HepG2 (cell line): ENCODE measurements at regions not wholly inside any gene's neighbourhood (a gene's known extent, or its start where the extent isn't known, plus 50 kb on each side); places are given as distances from the start of the nearest gene placed in this dataset.

Experiments
- ATAC-seq: fragments of 200-7000 bp; cut with Tn5 transposase; 3 replicates; pipeline ENCODE4 v1.9.1; 2020; ENCODE audit warnings: mild to moderate bottlenecking, moderate library complexity
- BruUV-seq: library from RNA; stranded (reverse); fragments of 400-500 nt; replicated peaks from 2 replicates; lab custom pipeline; 2021; lab: Mats Ljungman, UMichigan
- CTCF ChIA-PET: fragments of 300-600 bp; formaldehyde crosslinking; extraction: SDS; loops from one replicate; lab custom pipeline; 2021; ENCODE audit warnings: low total read pairs, inconsistent platforms, low intra/inter-chr PET ratio; lab: Yijun Ruan, JAX
- POLR2A ChIA-PET: fragments of 350-600 bp; sonication (Branson Sonifier 250); formaldehyde crosslinking; loops from one replicate; lab custom pipeline; 2020; ENCODE audit warnings: antibody characterized with exemption, inconsistent platforms; lab: Yijun Ruan, JAX
- DNase-seq: peaks from one replicate; pipeline ENCODE4 v3.0.0-alpha.2; 2015; ENCODE audit warnings: low spot score
- FAIRE-seq: peaks from 3 replicates; lab custom pipeline; 2011; peaks lifted over from hg19 to GRCh38; lab: Jason Lieb, UNC
- H2AFZ ChIP-seq: one replicate; pipeline ENCODE4 v1.6.1; 2011; ENCODE audit warnings: low read length, inconsistent platforms
- H3K27ac ChIP-seq: fragments of 300-600 bp; 3 replicates; pipeline ENCODE4 v1.8.0; 2011; ENCODE audit warnings: mixed run types, mild to moderate bottlenecking, mixed read lengths, low read length, inconsistent platforms; ENCODE audit not compliant: insufficient read depth; ENCODE audit errors: extremely low read length
- H3K27me3 ChIP-seq, 2 experiments: fragments of 200-600 bp in 1 of 2; 2 replicates in 1 of 2; 3 replicates in 1 of 2; pipeline versions ENCODE4 v1.6.0 to v1.8.0; 2011; ENCODE audit warnings: low read length in 2 of 2, mild to moderate bottlenecking in 2 of 2, moderate library complexity in 2 of 2, inconsistent platforms in 1 of 2; ENCODE audit not compliant: insufficient read depth in 2 of 2, control insufficient read depth in 1 of 2
- H3K36me3 ChIP-seq, 2 experiments: fragments of 200-600 bp in 1 of 2; replicated peaks in 1 of 2; 2 replicates in 1 of 2; 3 replicates in 1 of 2; pipeline versions ENCODE4 v1.5.1 to v1.8.0; 2011; ENCODE audit warnings: low read length in 2 of 2, inconsistent platforms in 1 of 2; ENCODE audit not compliant: insufficient read depth in 2 of 2, control insufficient read depth in 1 of 2
- H3K4me1 ChIP-seq: 2 replicates; pipeline ENCODE4 v1.5.1; 2012; ENCODE audit warnings: low read length, inconsistent platforms; ENCODE audit not compliant: insufficient read depth
- H3K4me2 ChIP-seq: 2 replicates; pipeline ENCODE4 v1.6.0; 2011; ENCODE audit warnings: low read depth, low read length, inconsistent platforms
- H3K4me3 ChIP-seq, 3 experiments: fragments of 200-600 bp in 1 of 3; sonication (generic), shearing (Covaris generic) in 1 of 3; replicated peaks in 1 of 3; 2 replicates each; pipeline ENCODE4 v1.5.1; 2011 to 2016; ENCODE audit warnings: low read length in 3 of 3, inconsistent platforms in 2 of 3, low read depth in 2 of 3, mild to moderate bottlenecking in 2 of 3, control low read depth in 1 of 3, mixed read lengths in 1 of 3; ENCODE audit not compliant: insufficient read depth in 1 of 3
- H3K79me2 ChIP-seq: one replicate; pipeline ENCODE4 v1.6.1; 2011; ENCODE audit warnings: low read length, inconsistent platforms; ENCODE audit not compliant: insufficient read depth
- H3K9ac ChIP-seq: 2 replicates; pipeline ENCODE4 v1.6.0; 2011; ENCODE audit warnings: mild to moderate bottlenecking, low read depth, low read length, inconsistent platforms; ENCODE audit not compliant: insufficient read depth
- H3K9me3 ChIP-seq: 2 replicates; pipeline ENCODE4 v1.5.1; 2012; ENCODE audit warnings: mild to moderate bottlenecking, low read length
- H4K20me1 ChIP-seq: 2 replicates; pipeline ENCODE4 v1.6.0; 2011; ENCODE audit warnings: inconsistent platforms, mild to moderate bottlenecking, low read length, moderate library complexity; ENCODE audit not compliant: insufficient read depth
- ARNT ChIP-seq: fragments of 450-650 bp; IDR thresholded peaks from 2 replicates; pipeline ENCODE4 v1.6.1; 2017
- CBX2 ChIP-seq, 2 experiments: fragments of 200-600 bp in 1 of 2; sonication (generic); formaldehyde crosslinking in 1 of 2; IDR thresholded peaks; 2 replicates each; pipeline versions ENCODE4 v1.7.0 to v1.8.1; 2018 to 2022; ENCODE audit warnings: low read depth in 2 of 2, low read length in 1 of 2, mild to moderate bottlenecking in 1 of 2, missing genetic modification reagents in 1 of 2
- NCOA5 ChIP-seq: sonication (generic); formaldehyde crosslinking; IDR thresholded peaks from 2 replicates; pipeline ENCODE4 v1.4.0; 2020; ENCODE audit warnings: missing genetic modification reagents
- NCOR1 ChIP-seq: fragments of 200-600 bp; sonication (generic); IDR thresholded peaks from 2 replicates; pipeline ENCODE4 v1.7.0; 2017; ENCODE audit warnings: antibody characterized with exemption, low read length, borderline replicate concordance
- PAX8 ChIP-seq: sonication (generic); formaldehyde crosslinking; IDR thresholded peaks from 2 replicates; pipeline ENCODE4 v1.8.0; 2022; ENCODE audit warnings: mild to moderate bottlenecking, missing genetic modification reagents, borderline replicate concordance
- RXRB ChIP-seq: IDR thresholded peaks from 2 replicates; pipeline ENCODE4 v1.6.1; 2016; ENCODE audit warnings: borderline replicate concordance, missing genetic modification reagents, missing compliant biosample characterization
- U2AF2 ChIP-seq: fragments of 200-400 bp; formaldehyde crosslinking; IDR thresholded peaks from 2 replicates; pipeline ENCODE4 v1.6.1; 2017; ENCODE audit warnings: low read depth, mild to moderate bottlenecking, low read length
- ZFP62 ChIP-seq: sonication (generic); formaldehyde crosslinking; IDR thresholded peaks from 2 replicates; pipeline ENCODE4 v1.4.0; 2020; ENCODE audit warnings: missing genetic modification reagents
- ZFYVE20 ChIP-seq: sonication (generic); formaldehyde crosslinking; IDR thresholded peaks from 2 replicates; pipeline ENCODE4 v1.8.0; 2023; ENCODE audit warnings: low read depth, mild to moderate bottlenecking, moderate library complexity, missing genetic modification reagents, borderline replicate concordance
- ZNF138 ChIP-seq: sonication (generic); formaldehyde crosslinking; IDR thresholded peaks from 2 replicates; pipeline ENCODE4 v1.5.0; 2020; ENCODE audit warnings: mild to moderate bottlenecking, low read depth, missing genetic modification reagents
- ZNF24 ChIP-seq: fragments of 450-650 bp; IDR thresholded peaks from 2 replicates; pipeline ENCODE4 v1.6.1; 2017; ENCODE audit warnings: antibody characterized with exemption, mild to moderate bottlenecking
- ZNF274 ChIP-seq: sonication (generic); formaldehyde crosslinking; IDR thresholded peaks from 2 replicates; pipeline ENCODE4 v1.5.1; 2020; ENCODE audit warnings: mild to moderate bottlenecking, missing genetic modification reagents
- ZNF441 ChIP-seq: sonication (generic); formaldehyde crosslinking; IDR thresholded peaks from 2 replicates; pipeline ENCODE4 v1.7.0; 2021; ENCODE audit warnings: missing genetic modification reagents, borderline replicate concordance
- WGBS: methylation state at CpG from one replicate; pipeline ENCODE4 v1.1.6; 2017; ENCODE audit warnings: low lambda C conversion rate; 5-methylcytosine and 5-hydroxymethylcytosine counted together
- in situ Hi-C: cut with HindIII; loops from 2 replicates; pipeline ENCODE4 v1.10.0; 2017; ENCODE audit warnings: low pct_unique_long_range_greater_than_20kb; ENCODE audit not compliant: extremely low pct_ligation_motif_present
- intact Hi-C: fragments of 100-400 bp; cut with micrococcal nuclease; formaldehyde crosslinking; loops from one replicate; pipeline ENCODE4 v1.10.0; 2022; ENCODE audit not compliant: unreplicated experiment
- TF ChIP-seq, protein P1 (sequence below): sonication (generic); formaldehyde crosslinking; IDR thresholded peaks from 2 replicates; pipeline ENCODE4 v1.8.1; 2022; ENCODE audit warnings: mild to moderate bottlenecking, missing genetic modification reagents
- TF ChIP-seq, protein P2 (sequence below): sonication (generic); formaldehyde crosslinking; IDR thresholded peaks from 2 replicates; pipeline ENCODE4 v1.4.0; 2020; ENCODE audit warnings: missing genetic modification reagents
- TF ChIP-seq, protein P3 (sequence below): sonication (generic); formaldehyde crosslinking; IDR thresholded peaks from 2 replicates; pipeline ENCODE4 v1.4.0; 2020; ENCODE audit warnings: missing genetic modification reagents, borderline replicate concordance
- TF ChIP-seq, protein P4 (sequence below): IDR thresholded peaks from 2 replicates; pipeline ENCODE4 v1.6.1; 2018; ENCODE audit warnings: missing genetic modification reagents, mild to moderate bottlenecking, missing compliant biosample characterization

DNA sequence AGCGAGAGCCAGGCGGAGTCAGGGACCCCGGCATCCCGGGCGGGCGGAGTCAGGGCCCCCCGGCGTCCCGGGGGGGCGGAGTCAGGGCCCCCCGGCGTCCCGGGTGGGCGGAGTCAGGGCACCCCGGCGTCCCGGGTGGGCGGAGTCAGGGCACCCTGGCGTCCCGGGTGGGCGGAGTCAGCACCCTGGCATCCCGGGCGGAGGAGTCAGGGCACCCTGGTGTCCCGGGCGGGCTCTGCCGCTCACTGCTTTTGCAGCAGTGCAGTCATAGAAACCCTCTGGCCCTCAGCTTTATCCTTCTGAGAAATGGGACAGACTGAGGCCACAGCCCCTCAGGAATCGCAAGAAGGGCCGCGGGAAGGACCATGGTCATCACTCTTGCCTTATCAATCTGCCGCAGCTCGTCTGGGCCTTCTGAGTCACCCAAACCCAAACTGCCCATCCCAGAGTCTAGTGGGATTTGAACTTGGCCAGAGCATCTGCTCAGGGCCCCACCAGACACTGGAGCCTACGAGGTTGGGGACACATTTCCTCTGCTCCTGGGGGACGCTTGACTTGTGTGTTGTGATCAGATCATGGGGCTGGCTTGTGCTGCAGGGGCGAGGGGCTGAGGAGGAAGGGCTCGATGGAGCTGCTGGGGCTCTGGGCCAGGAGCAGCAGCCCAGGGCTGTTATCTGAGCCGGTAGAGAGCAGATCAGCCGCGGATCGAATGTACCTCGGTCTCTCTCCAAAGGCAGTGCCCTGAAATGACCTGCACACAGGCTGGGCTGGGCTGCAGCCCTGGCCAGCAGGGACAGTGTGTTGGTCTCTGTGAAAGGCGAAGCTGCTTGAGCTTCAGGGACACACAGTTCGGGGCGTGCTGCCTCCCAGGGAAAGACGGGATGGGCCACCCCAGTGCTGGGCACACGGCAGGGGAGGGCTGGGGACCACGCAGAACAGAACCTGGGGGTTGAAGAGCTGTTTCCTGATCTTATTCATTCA lies 290.1 kb upstream of the HDAC4 start:
- 32% methylated on average over 21 of the region's 46 CpGs for WGBS
- no peaks in the 10 kb centered on the region for H3K79me2 ChIP-seq
- H3K4me2 ChIP-seq = no peak overlapping the region
- no peaks in the 10 kb centered on the region; the same call in 1 of the 2 replicates for H4K20me1 ChIP-seq
- intact Hi-C loops = no loop called here
- CTCF ChIA-PET = no interaction called here
- H3K27ac ChIP-seq = no peak overlapping the region
- DNase-seq (no peak), FAIRE-seq (no peak)
- no peaks in the 10 kb centered on the region for H3K4me1 ChIP-seq
- H3K9ac ChIP-seq = no peak overlapping the region
- H3K9me3 ChIP-seq = no peaks in the 10 kb centered on the region
- TF ChIP-seq ZFP62 = no peak
- TF ChIP-seq, protein P1, sequence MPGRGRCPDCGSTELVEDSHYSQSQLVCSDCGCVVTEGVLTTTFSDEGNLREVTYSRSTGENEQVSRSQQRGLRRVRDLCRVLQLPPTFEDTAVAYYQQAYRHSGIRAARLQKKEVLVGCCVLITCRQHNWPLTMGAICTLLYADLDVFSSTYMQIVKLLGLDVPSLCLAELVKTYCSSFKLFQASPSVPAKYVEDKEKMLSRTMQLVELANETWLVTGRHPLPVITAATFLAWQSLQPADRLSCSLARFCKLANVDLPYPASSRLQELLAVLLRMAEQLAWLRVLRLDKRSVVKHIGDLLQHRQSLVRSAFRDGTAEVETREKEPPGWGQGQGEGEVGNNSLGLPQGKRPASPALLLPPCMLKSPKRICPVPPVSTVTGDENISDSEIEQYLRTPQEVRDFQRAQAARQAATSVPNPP (CRISPR knock-in tag) = no peak
- TF ChIP-seq U2AF2 = no peak
- no peak for TF ChIP-seq PAX8 (CRISPR knock-in tag)
- TF ChIP-seq, protein P2, sequence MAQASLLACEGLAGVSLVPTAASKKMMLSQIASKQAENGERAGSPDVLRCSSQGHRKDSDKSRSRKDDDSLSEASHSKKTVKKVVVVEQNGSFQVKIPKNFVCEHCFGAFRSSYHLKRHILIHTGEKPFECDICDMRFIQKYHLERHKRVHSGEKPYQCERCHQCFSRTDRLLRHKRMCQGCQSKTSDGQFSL (CRISPR knock-in tag) = no peak
- TF ChIP-seq ZNF138 (CRISPR knock-in tag) = no peak
- TF ChIP-seq CBX2 (IDR thresholded peaks at IDR 0.05; ENCODE audit: low read depth, low read length) = no peak
- TF ChIP-seq CBX2 (CRISPR knock-in tag; IDR thresholded peaks at IDR 0.05; ENCODE audit: low read depth) = no peak
- TF ChIP-seq, protein P3, sequence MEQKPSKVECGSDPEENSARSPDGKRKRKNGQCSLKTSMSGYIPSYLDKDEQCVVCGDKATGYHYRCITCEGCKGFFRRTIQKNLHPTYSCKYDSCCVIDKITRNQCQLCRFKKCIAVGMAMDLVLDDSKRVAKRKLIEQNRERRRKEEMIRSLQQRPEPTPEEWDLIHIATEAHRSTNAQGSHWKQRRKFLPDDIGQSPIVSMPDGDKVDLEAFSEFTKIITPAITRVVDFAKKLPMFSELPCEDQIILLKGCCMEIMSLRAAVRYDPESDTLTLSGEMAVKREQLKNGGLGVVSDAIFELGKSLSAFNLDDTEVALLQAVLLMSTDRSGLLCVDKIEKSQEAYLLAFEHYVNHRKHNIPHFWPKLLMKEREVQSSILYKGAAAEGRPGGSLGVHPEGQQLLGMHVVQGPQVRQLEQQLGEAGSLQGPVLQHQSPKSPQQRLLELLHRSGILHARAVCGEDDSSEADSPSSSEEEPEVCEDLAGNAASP (CRISPR knock-in tag) = peak; percentile 68; the same call in 1 of the 2 replicates
- 0 out of 2 replicates have a peak, but pooled peaks have one; percentile 11 for TF ChIP-seq RXRB
- no peak for TF ChIP-seq NCOA5 (CRISPR knock-in tag)
- no peak for TF ChIP-seq ZFYVE20 (CRISPR knock-in tag)
- TF ChIP-seq ZNF274 (CRISPR knock-in tag) = no peak
- no peak for TF ChIP-seq ZNF24
- TF ChIP-seq ZNF441 (CRISPR knock-in tag) = peak; percentile 86; the same call in 1 of the 2 replicates
- TF ChIP-seq NCOR1 = no peak
- TF ChIP-seq, protein P4, sequence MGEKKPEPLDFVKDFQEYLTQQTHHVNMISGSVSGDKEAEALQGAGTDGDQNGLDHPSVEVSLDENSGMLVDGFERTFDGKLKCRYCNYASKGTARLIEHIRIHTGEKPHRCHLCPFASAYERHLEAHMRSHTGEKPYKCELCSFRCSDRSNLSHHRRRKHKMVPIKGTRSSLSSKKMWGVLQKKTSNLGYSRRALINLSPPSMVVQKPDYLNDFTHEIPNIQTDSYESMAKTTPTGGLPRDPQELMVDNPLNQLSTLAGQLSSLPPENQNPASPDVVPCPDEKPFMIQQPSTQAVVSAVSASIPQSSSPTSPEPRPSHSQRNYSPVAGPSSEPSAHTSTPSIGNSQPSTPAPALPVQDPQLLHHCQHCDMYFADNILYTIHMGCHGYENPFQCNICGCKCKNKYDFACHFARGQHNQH = no peak
- no peak for TF ChIP-seq ARNT
- TF ChIP-seq, all 625 proteins: peak for 3
- H2AFZ ChIP-seq = no peak overlapping the region
- H3K36me3 ChIP-seq = no peaks in the 10 kb centered on the region
- in situ Hi-C loops = no loop called here
- BruUV-seq = no TSS peak
- POLR2A ChIA-PET = no interaction called here
- no peak overlapping the region for H3K4me3 ChIP-seq
- peaks cover 3 to 59% of the 10 kb centered on the region in 2 experiments; a peak in 4 of 5 replicates for H3K27me3 ChIP-seq
- ATAC-seq = peak; percentile 80
